Right lobe of liver (tissue), 4 donors: ENCODE measurements at regions not wholly inside any gene's neighbourhood (a gene's known extent, or its start where the extent isn't known, plus 50 kb on each side); places are given as distances from the start of the nearest gene placed in this dataset.

Experiments
- POLR2A ChIP-seq: fragments of 450-650 bp; IDR thresholded peaks from one replicate; pipeline ENCODE4 v1.6.1; 2017; ENCODE audit warnings: antibody characterized with exemption, mild to moderate bottlenecking
- TF ChIP-seq, protein P1 (sequence below), 4 donors: fragments of 200-600 bp in 3 of 4; fragments of 450-650 bp in 1 of 4; IDR thresholded peaks; one replicate each; pipeline versions ENCODE4 v1.5.1 to v1.8.0; 2016 to 2022; ENCODE audit warnings: antibody characterized with exemption in 4 of 4, mild to moderate bottlenecking in 2 of 4
- donor health status: DM: no; HTN: no; CAD: no.
- donor health status: DM: no; HTN: no; CAD: no.
- donor health status: DM: no; HTN: yes; CAD: no.

GRCh38 chr1:194338241-194338948 lies 1152.0 kb upstream of the B3GALT2 start:
- no peak for TF ChIP-seq POLR2A
- TF ChIP-seq, protein P1, sequence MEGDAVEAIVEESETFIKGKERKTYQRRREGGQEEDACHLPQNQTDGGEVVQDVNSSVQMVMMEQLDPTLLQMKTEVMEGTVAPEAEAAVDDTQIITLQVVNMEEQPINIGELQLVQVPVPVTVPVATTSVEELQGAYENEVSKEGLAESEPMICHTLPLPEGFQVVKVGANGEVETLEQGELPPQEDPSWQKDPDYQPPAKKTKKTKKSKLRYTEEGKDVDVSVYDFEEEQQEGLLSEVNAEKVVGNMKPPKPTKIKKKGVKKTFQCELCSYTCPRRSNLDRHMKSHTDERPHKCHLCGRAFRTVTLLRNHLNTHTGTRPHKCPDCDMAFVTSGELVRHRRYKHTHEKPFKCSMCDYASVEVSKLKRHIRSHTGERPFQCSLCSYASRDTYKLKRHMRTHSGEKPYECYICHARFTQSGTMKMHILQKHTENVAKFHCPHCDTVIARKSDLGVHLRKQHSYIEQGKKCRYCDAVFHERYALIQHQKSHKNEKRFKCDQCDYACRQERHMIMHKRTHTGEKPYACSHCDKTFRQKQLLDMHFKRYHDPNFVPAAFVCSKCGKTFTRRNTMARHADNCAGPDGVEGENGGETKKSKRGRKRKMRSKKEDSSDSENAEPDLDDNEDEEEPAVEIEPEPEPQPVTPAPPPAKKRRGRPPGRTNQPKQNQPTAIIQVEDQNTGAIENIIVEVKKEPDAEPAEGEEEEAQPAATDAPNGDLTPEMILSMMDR (IDR thresholded peaks at IDR 0.05), result no peak
